ENCODE measurements at regions not wholly inside any gene's neighbourhood (a gene's known extent, or its start where the extent isn't known, plus 50 kb on each side); places are given as distances from the start of the nearest gene placed in this dataset.

DNA sequence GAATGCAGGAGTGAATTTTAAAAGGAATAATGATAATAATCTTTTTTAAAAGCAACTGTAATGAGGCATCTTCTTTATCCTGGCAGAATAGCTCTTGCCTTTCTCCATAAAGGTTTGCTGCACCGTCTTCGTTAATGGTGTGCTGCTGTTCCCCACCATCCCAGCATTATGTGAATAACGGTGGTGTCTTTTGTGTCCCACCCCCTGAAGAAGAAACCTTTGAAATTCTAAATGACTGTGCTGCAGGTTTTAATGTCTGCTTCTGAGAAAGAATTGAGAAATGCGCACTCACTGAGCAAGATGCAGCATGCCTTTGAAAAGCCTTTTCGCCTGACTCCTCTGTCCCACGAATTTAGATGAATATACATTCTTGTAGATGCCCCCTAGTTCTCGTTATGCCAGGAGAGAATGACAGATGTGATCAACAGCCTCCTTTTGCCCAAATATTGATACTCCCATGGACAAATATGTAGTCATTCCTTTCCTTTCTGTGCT, 246.1 kb upstream of the ZNF462 start:
- TF ChIP-seq, protein P1, sequence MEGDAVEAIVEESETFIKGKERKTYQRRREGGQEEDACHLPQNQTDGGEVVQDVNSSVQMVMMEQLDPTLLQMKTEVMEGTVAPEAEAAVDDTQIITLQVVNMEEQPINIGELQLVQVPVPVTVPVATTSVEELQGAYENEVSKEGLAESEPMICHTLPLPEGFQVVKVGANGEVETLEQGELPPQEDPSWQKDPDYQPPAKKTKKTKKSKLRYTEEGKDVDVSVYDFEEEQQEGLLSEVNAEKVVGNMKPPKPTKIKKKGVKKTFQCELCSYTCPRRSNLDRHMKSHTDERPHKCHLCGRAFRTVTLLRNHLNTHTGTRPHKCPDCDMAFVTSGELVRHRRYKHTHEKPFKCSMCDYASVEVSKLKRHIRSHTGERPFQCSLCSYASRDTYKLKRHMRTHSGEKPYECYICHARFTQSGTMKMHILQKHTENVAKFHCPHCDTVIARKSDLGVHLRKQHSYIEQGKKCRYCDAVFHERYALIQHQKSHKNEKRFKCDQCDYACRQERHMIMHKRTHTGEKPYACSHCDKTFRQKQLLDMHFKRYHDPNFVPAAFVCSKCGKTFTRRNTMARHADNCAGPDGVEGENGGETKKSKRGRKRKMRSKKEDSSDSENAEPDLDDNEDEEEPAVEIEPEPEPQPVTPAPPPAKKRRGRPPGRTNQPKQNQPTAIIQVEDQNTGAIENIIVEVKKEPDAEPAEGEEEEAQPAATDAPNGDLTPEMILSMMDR (conservative IDR thresholded peaks at IDR 0.05; ENCODE audit: low read length): no peak
- no peak for TF ChIP-seq EZH2phosphoT487 (IDR thresholded peaks at IDR 0.05; ENCODE audit: borderline replicate concordance, low read depth, low read length)
